ENCODE measurements at regions not wholly inside any gene's neighbourhood (a gene's known extent, or its start where the extent isn't known, plus 50 kb on each side); places are given as distances from the start of the nearest gene placed in this dataset.
A peak's percentile ranks its signal among the peaks of the same experiment; 100 is the strongest.

DNA sequence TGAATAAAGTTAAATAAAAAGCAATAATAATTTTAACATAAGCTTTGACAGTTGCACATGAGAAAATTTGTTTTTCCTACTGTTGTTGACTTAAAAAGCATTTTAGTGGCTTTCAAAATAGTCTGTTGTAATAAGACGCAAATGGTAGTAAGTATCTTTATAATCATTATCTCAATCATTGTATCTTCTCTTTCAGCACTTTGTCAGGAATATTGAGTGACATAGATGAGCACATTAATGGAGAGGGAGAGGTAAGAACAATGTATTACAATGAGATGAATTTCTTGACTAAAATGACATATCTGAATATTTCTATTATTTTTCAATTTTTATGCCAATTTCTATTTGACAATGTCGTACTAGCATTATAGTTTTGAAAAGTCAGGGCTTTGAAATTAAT, 193.9 kb upstream of the MRPS30 start:
- intact Hi-C loops (cut with micrococcal nuclease; ENCODE audit: unreplicated experiment), result no loop called here
- no peaks in the 10 kb centered on the region for H3K4me1 Mint-ChIP-seq (ENCODE audit: low read depth, unreplicated experiment)
- no peak for DNase-seq

DNA sequence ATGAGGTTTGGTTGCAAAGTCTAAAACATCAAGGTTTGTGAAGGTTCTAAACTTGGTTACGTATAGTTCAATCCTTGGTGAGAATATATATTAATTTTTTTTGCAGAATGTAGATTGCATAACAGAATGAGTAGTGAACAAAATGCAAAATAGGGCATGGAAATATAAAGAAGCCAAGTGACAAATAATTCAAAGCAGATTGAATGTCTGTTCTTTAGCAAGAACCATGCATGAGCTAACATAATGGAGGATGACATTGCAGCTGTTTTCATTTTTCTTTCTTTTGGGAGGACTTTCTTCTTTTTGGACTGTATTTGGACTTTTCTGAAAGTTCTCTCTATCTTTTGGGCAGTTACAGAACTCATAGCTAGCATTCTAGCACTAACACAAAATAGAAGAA, 194.8 kb upstream of the MRPS30 start:
- Mint-ChIP-seq H3K27me3 (ENCODE audit: unreplicated experiment) (no peaks in the 10 kb centered on the region), H3K27ac (ENCODE audit: unreplicated experiment) (no peak overlapping the region), H3K4me1 (ENCODE audit: low read depth, unreplicated experiment) (no peaks in the 10 kb centered on the region), H3K9me3 (ENCODE audit: low read depth, unreplicated experiment) (no peaks in the 10 kb centered on the region), H3K36me3 (ENCODE audit: insufficient read depth, unreplicated experiment) (no peaks in the 10 kb centered on the region), H3K4me3 (ENCODE audit: low read depth, unreplicated experiment) (no peak overlapping the region)
- TF ChIP-seq, protein P1, sequence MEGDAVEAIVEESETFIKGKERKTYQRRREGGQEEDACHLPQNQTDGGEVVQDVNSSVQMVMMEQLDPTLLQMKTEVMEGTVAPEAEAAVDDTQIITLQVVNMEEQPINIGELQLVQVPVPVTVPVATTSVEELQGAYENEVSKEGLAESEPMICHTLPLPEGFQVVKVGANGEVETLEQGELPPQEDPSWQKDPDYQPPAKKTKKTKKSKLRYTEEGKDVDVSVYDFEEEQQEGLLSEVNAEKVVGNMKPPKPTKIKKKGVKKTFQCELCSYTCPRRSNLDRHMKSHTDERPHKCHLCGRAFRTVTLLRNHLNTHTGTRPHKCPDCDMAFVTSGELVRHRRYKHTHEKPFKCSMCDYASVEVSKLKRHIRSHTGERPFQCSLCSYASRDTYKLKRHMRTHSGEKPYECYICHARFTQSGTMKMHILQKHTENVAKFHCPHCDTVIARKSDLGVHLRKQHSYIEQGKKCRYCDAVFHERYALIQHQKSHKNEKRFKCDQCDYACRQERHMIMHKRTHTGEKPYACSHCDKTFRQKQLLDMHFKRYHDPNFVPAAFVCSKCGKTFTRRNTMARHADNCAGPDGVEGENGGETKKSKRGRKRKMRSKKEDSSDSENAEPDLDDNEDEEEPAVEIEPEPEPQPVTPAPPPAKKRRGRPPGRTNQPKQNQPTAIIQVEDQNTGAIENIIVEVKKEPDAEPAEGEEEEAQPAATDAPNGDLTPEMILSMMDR (IDR thresholded peaks at IDR 0.05; ENCODE audit: unreplicated experiment), result no peak
- DNase-seq, result no peak
- CTCF ChIA-PET, result no interaction called here
- no TSS peak for BruUV-seq (replicated peaks)
- intact Hi-C loops (cut with micrococcal nuclease; ENCODE audit: unreplicated experiment), result no loop called here

More for the DNA sequence above, 193.9 kb upstream of the MRPS30 start:
- no peaks in the 10 kb centered on the region for H3K9me3 Mint-ChIP-seq (ENCODE audit: low read depth, unreplicated experiment)
- TF ChIP-seq, protein P1 (IDR thresholded peaks at IDR 0.05; ENCODE audit: unreplicated experiment), result no peak
- H3K36me3 Mint-ChIP-seq (ENCODE audit: insufficient read depth, unreplicated experiment), result no peaks in the 10 kb centered on the region
- no TSS peak for BruUV-seq (replicated peaks)
- H3K4me3 Mint-ChIP-seq (ENCODE audit: low read depth, unreplicated experiment), result no peak overlapping the region
- CTCF ChIA-PET, result no interaction called here
- H3K27me3 Mint-ChIP-seq (ENCODE audit: unreplicated experiment), result no peaks in the 10 kb centered on the region
- H3K27ac Mint-ChIP-seq (ENCODE audit: unreplicated experiment), result no peak overlapping the region

DNA sequence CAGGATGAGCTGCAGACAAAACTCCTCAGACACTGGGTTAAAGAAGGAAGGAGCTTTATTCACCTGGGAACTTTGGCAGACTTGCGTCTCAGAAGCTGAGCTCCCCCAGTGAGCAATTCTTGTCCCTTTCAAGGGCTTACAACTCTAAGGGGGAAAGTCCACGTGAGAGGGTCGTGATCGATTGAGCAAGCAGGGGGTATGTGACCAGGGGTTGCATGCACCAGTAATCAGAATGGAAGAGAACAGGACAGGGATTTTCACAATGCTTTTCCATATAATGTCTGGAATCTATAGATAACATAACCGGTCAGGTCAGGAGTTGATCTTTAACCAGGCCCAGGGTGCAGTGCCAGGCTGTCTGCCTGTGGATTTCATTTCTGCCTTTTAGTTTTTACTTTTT, 202.8 kb upstream of the MRPS30 start:
- H3K4me3 Mint-ChIP-seq (ENCODE audit: low read depth, unreplicated experiment), result peak overlapping the region; percentile 69
- CTCF ChIA-PET, result no interaction called here
- H3K36me3 Mint-ChIP-seq (ENCODE audit: insufficient read depth, unreplicated experiment), result no peaks in the 10 kb centered on the region
- TF ChIP-seq, protein P1 (IDR thresholded peaks at IDR 0.05; ENCODE audit: unreplicated experiment), result no peak
- intact Hi-C loops (cut with micrococcal nuclease; ENCODE audit: unreplicated experiment), result loop anchor here (2.0 kb wide), 1 partner anchor 69 kb away; no protein-coding TSS in a partner anchor
- peaks cover 23% of the 10 kb centered on the region for H3K4me1 Mint-ChIP-seq (ENCODE audit: low read depth, unreplicated experiment)
- H3K27me3 Mint-ChIP-seq (ENCODE audit: unreplicated experiment), result no peaks in the 10 kb centered on the region
- H3K27ac Mint-ChIP-seq (ENCODE audit: unreplicated experiment), result peak overlapping the region; percentile 59
- H3K9me3 Mint-ChIP-seq (ENCODE audit: low read depth, unreplicated experiment), result no peaks in the 10 kb centered on the region
- no TSS peak for BruUV-seq (replicated peaks)
- DNase-seq, result peak; percentile 38

DNA sequence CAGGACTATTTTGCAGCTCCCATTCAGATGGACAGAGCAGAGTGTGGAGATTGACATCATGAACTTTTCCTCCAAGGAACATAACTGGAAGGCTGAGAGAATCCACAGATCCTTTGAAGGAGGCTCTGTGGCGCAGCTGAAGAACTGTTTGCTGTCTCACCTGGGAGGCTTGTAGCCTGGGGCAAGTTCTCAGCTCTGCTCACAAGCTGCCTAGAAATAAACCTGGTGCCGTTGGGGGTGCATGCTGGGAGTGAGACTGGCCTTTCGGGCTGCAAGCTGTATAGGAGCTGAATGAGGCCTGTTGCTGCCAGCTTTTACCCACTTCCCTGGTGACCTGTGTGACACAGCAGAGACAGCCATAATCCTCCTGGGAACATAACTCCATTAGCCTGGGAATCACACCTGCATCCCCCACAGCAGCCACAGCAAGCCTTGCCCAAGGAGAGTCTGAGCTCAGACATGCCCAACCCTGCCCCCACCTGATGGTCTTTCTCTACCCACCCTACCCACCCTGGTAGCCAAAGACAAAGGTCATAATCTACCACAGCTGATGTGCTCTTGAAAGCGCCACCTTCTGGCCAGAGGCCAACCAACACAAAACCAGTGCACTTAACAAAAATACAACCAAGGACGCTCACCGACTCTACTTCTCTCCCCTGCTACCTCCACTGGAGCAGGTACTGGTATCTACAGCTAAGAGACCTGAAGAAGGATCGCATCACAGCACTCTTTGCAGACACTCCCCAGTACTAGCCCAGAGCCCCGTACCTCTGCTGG, 205.1 kb upstream of the MRPS30 start:
- H3K9me3 Mint-ChIP-seq (ENCODE audit: low read depth, unreplicated experiment), result no peaks in the 10 kb centered on the region
- H3K4me3 Mint-ChIP-seq (ENCODE audit: low read depth, unreplicated experiment), result no peak overlapping the region
- no peaks in the 10 kb centered on the region for H3K36me3 Mint-ChIP-seq (ENCODE audit: insufficient read depth, unreplicated experiment)
- no peaks in the 10 kb centered on the region for H3K27me3 Mint-ChIP-seq (ENCODE audit: unreplicated experiment)
- no peak overlapping the region for H3K27ac Mint-ChIP-seq (ENCODE audit: unreplicated experiment)
- CTCF ChIA-PET, result interaction anchor here (0.6 kb wide), 1 partner anchor 16 kb away, joined by 3 read pairs; no protein-coding TSS in a partner anchor
- intact Hi-C loops (cut with micrococcal nuclease; ENCODE audit: unreplicated experiment), result no loop called here
- DNase-seq, result no peak
- BruUV-seq (replicated peaks), result no TSS peak
- peaks cover 23% of the 10 kb centered on the region for H3K4me1 Mint-ChIP-seq (ENCODE audit: low read depth, unreplicated experiment)
- TF ChIP-seq, protein P1 (IDR thresholded peaks at IDR 0.05; ENCODE audit: unreplicated experiment), result no peak
